ENCODE measurements at regions not wholly inside any gene's neighbourhood (a gene's known extent, or its start where the extent isn't known, plus 50 kb on each side); places are given as distances from the start of the nearest gene placed in this dataset.
A peak's percentile ranks its signal among the peaks of the same experiment; 100 is the strongest.

- TF ChIP-seq CTCF (IDR thresholded peaks at IDR 0.05) = no peak
- H3K4me1 ChIP-seq (ENCODE audit: control insufficient read depth in 1 of 2, low read depth in 2 of 2) = peaks cover 57 to 87% of the 10 kb centered on the region in 2 donors
- peak overlapping the region; percentile 99 to 100 for H3K27ac ChIP-seq
- peak; percentile 70 for DNase-seq (ENCODE audit: low spot score)
- H3K36me3 ChIP-seq = no peaks in the 10 kb centered on the region
- no peaks in the 10 kb centered on the region for H3K9me3 ChIP-seq
- peak; percentile 29 for ATAC-seq (ENCODE audit: insufficient number of reproducible peaks, low FRiP score, low read depth)
- peak overlapping the region; percentile 77 for H3K4me3 ChIP-seq
- H3K27me3 ChIP-seq (replicated peaks; ENCODE audit: insufficient read depth) = no peaks in the 10 kb centered on the region
Measured at GRCh38 chr9:129483415-129484351, 137.2 kb downstream of the C9orf50 start.

- Histone ChIP-seq H3K27ac (peak overlapping the region; percentile 99 to 100), H3K9me3 (no peaks in the 10 kb centered on the region), H3K4me3 (peak overlapping the region; percentile 77), H3K27me3 (replicated peaks; ENCODE audit: insufficient read depth) (no peaks in the 10 kb centered on the region), H3K36me3 (no peaks in the 10 kb centered on the region), H3K4me1 (ENCODE audit: control insufficient read depth in 1 of 2, low read depth in 2 of 2) (peaks cover 53 to 83% of the 10 kb centered on the region in 2 donors)
- ATAC-seq (ENCODE audit: insufficient number of reproducible peaks, low FRiP score, low read depth) = peak; percentile 12
- peak; percentile 65 for DNase-seq (ENCODE audit: low spot score)
- TF ChIP-seq CTCF (IDR thresholded peaks at IDR 0.05) = no peak
Measured at GRCh38 chr9:129482521-129483414, 138.1 kb downstream of the C9orf50 start.

- DNase-seq (ENCODE audit: low spot score) = no peak
- peaks cover 44 to 75% of the 10 kb centered on the region in 2 donors for H3K4me1 ChIP-seq (ENCODE audit: control insufficient read depth in 1 of 2, low read depth in 2 of 2)
Measured at GRCh38 chr9:129481810-129482511, 138.9 kb downstream of the C9orf50 start.

GRCh38 chr9:129481424-129481809, 139.5 kb downstream of the C9orf50 start:
- H3K27me3 ChIP-seq (replicated peaks; ENCODE audit: insufficient read depth) = no peaks in the 10 kb centered on the region
- H3K4me1 ChIP-seq (ENCODE audit: control insufficient read depth in 1 of 2, low read depth in 2 of 2) = peaks cover 42 to 69% of the 10 kb centered on the region in 2 donors
- ATAC-seq (ENCODE audit: insufficient number of reproducible peaks, low FRiP score, low read depth) (no peak), DNase-seq (ENCODE audit: low spot score) (no peak)
- no peaks in the 10 kb centered on the region for H3K36me3 ChIP-seq
- no peak for TF ChIP-seq CTCF (IDR thresholded peaks at IDR 0.05)
- H3K4me3 ChIP-seq = peak overlapping the region; percentile 77
- H3K27ac ChIP-seq = peak overlapping the region; percentile 99 to 100
- H3K9me3 ChIP-seq = no peaks in the 10 kb centered on the region

More at GRCh38 chr9:129481810-129482511, 138.9 kb downstream of the C9orf50 start:
- no peak for TF ChIP-seq CTCF (IDR thresholded peaks at IDR 0.05)
- Histone ChIP-seq H3K4me3 (peak overlapping the region; percentile 77), H3K27ac (peak overlapping the region; percentile 99 to 100), H3K9me3 (no peaks in the 10 kb centered on the region), H3K36me3 (no peaks in the 10 kb centered on the region), H3K27me3 (replicated peaks; ENCODE audit: insufficient read depth) (no peaks in the 10 kb centered on the region)
- ATAC-seq (ENCODE audit: insufficient number of reproducible peaks, low FRiP score, low read depth) = no peak
